NCI-H774 (cell line): ENCODE measurements at regions not wholly inside any gene's neighbourhood (a gene's known extent, or its start where the extent isn't known, plus 50 kb on each side); places are given as distances from the start of the nearest gene placed in this dataset.

Experiments used
- DNase-seq: peaks from one replicate; lab custom pipeline; 2025; lab: John Stamatoyannopoulos, UW

GRCh38 chr2:151156431-151156830, 105.2 kb downstream of the RBM43 start:
- DNase-seq, result no peak

GRCh38 chr2:151153601-151154000, 108.1 kb downstream of the RBM43 start:
- DNase-seq, result no peak

DNA sequence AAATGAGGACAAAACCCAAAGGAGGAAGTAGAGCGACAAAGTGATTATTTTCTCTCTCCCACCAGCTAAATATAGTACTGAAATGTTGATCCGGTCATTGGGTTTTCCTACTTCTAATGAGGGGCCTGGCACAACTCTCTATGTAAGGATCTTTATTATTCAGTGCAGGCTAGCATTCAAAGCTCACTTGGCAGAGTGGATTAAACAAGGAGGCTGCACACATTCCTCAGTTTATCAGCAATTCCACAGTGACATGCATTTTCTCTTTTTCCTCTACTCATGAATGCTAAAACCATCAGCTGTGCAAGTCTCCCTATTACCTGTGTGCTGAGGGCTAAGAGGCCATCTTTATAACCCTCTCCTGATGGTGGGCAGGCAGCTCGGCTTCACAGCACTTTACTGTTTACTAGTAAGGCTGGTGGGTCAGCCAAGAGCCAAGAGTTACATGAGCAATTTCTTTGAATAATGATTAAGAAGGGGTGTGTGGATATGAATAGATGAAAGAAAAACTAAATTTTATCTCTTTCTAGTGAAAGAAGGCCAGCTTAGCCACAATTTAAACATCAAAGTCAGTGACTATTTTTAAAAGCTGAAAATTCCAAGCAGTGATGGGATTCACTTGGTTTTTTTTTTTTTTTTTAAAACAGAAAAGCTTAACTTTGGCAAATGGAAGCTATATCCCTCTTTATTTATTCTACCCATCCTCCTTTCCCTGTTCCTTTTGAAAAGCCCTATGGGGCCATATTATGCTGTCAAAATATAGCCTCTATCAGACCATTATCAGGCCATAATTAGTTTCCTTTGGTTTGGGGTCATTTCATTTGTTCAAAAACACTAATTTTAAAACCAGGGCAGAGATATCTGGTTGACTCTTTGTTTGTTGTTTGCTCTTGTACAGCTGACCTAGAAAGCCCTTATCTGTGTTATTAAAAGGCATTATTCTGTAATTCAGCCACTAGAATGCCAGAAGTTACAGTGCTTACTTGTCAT, 111.0 kb downstream of the RBM43 start:
- no peak for DNase-seq

DNA sequence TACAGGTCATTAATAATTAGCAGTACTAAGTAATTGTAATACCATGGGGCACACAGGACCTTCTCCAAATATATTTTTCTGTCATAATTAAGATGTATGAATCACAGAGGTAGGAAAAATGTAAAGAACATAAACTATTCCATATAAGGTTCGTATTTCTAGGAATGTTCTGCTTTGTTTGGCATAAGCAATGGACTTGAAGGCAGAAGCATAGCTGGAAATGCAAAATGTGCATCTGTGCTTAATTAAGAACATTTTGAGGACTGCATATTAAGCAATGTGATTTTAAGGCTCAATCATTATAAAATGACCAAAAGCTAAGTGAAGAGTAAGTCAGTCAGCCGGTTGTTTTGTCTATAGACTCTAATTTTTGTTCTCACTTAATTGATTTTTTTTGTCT, 123.2 kb downstream of the RBM43 start:
- DNase-seq, result no peak

DNA sequence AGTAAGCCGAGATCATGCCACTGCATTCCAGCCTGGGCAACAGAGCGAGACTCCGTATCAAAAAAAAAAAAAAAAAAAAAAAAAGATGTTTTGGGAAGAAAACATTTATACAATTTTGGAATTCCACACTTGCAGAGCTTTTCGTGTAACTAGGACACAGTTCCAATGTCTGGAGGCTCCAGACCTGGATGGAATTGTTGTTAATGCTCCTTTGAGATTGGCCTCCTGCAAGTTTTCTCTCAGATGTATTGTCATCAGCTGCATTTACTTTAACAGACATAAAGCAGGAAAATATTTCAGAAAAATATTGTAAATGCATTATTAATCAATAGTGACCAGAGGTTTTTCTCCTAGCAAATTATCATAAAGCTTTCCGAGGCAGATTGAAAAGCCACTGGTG, 124.1 kb downstream of the RBM43 start:
- DNase-seq, result no peak

- no peak for DNase-seq
These were observed 141.7 kb downstream of the RBM43 start for GRCh38 chr2:151120011-151120410.

DNA sequence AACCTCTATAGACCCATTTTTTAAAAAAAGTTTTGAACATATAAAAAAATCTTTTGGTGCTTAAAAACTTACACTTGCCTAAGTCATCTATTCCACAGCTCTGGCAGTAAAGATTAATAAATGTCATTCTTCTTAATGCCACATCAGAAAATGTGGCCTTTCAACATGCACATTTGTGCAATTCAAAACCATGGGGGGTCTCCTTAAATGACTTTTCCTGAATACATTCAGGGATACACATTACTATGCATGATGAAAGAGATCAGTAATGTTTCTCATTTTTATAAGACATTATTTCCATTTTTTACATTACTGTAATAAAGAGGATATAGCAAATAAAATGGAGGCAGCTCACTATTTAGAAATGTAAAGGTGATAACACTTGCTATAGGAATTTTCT, 142.3 kb downstream of the RBM43 start:
- no peak for DNase-seq

- DNase-seq, result no peak
These were observed 143.4 kb downstream of the RBM43 start for GRCh38 chr2:151118269-151118668.

- DNase-seq, result no peak
These were observed 146.8 kb downstream of the RBM43 start for GRCh38 chr2:151114874-151115273.

DNA sequence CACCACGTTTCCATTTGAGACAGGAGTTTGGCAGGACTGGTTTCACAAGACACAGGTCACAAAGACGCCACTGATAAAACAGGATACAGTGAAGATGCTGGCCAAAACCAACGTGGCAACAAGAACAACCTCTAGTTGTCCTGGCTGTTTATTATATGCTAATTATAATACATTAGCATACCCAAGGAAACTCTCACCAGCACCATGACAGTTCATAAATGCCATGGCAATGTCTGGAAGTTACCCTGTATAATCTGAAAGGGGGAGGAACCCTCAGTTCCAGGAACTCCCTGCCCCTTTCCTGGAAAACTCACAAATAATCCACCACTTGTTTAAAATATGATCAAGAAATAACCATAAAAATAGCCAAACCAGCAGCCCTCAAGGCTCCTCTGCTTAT, 148.3 kb downstream of the RBM43 start:
- no peak for DNase-seq

GRCh38 chr2:151111599-151112278, 149.9 kb downstream of the RBM43 start:
- no peak for DNase-seq

DNA sequence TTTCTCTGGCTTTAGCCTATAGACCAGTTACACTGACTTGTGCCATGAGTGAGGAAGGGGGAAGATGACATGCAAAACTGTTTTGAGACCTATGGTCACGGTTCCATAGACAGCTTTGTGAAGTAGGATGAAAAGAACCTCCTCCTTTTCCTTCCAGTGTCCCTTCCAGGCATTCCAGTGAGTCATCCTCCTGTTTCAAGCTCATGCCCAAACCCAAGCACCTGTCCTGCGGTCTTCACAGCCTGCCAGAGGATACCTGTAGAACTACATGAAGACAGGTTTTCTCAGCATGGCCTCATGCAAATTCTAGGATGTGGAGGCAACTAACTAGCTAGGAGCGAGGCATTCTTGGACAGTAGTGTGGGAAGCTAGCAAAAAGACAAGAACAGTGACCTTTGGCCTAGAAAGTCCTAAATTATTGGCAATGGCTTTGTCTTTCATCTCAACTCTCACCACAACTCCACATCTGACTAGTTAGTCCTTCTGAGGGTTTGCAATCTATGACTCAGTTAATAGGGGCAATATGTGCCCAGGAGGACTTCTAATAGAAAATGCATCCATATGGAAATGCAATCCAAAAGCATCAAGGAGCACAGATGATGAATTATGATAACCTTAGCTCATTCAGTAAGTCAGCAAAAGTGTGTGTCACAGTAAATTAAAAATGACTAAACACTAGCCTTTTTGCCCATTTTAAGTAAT, 154.7 kb downstream of the RBM43 start:
- no peak for DNase-seq

DNA sequence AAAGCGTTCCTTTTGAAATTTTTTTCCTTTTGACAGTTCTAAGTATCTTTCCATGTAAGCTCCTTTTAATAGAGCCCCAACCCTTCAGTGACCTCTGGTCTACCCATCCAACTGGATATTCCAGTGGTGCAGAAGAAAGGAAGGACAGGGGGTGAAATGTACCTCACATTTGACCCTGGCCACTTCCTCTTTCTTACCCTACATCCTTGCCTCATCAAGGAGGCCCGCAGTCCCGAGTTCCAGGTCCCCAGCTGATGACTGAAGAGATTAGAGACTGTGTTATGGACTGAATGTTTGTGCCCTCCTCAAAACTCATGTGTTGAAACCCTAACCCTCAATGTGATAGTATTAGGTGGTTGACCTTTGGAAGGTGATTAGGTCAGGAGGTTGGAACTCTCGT, 158.1 kb downstream of the RBM43 start:
- no peak for DNase-seq

- DNase-seq, result no peak
These were observed 159.4 kb downstream of the RBM43 start for GRCh38 chr2:151102226-151102625.

DNA sequence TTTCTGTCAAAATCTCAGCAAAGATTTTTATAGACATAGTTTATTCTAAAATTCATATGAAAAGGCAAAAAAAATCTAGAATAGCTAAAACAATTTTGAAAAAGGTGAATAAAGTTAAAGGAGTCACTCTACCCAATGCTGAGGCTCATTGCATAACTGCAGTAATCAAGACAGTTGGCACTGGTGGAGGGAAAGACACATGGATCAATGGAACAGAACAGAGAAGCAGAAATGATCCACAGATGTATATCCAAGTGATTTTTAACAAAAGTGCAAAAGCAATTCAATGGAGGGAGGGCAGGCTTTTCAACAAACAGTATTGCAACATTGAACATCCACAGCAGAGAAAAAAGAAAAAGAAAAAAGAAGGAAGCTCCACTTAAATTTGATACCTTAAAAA, 162.8 kb downstream of the RBM43 start:
- no peak for DNase-seq

DNA sequence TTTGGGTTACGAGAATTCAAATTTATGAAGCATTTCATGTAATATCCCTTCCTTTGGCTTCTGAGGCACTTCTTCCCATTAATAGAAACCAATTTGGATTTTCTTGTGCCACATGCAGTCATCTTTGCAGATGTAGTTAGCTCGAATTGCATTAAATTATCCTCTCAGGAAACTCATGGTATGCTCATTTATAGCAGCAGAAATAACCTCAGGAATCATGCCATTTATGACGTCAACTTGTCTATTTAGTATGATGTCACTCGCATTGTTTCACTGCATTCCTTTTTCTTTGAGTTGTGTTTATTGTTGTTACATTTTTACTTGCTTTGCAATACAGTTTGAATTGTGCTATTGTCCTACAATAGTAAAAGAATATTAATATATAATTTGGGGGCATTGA, 163.8 kb downstream of the RBM43 start:
- DNase-seq, result no peak

DNA sequence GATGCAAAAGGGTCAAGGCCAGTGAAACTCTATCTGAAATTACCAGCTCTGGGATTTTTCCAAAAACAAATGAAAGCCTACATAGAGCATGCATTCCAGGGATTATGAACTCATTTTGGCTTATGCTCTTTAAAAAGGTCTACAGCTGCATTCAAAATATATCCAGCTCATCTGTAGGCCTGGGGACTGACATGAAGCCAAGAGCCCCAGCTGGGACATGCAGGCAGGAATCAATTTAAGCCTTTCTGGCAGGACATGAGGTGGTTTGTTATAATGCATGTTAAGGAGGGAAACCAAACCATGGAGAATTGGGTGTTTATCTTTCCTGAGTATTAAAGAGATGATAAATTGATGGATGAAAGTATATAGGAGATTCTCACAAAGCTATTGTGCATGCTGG, 164.5 kb downstream of the RBM43 start:
- no peak for DNase-seq

- no peak for DNase-seq
These were observed 165.4 kb downstream of the RBM43 start for GRCh38 chr2:151096235-151096634.

GRCh38 chr2:151095463-151095862, 166.2 kb downstream of the RBM43 start:
- DNase-seq, result no peak

GRCh38 chr2:151091583-151091982, 170.1 kb downstream of the RBM43 start:
- DNase-seq, result no peak

DNA sequence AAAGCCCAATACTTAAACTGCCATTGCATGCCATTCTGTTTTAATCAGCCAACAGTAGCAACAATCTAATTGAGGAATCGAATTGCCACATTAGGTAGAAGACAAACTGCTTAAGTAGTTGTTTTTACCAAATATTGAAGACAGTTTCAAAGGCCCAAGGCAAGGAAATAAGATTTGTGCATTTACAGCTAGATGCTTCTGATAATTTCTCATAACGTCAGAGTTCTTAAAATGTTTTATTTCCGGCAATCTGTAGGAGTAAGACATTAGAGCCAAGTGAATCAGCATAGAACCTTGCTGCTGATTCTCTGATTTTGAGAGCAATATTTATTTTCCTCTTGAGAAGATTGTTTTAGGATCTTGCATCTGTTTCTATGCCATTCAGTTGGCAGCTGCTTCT, 174.3 kb downstream of the RBM43 start:
- no peak for DNase-seq

DNA sequence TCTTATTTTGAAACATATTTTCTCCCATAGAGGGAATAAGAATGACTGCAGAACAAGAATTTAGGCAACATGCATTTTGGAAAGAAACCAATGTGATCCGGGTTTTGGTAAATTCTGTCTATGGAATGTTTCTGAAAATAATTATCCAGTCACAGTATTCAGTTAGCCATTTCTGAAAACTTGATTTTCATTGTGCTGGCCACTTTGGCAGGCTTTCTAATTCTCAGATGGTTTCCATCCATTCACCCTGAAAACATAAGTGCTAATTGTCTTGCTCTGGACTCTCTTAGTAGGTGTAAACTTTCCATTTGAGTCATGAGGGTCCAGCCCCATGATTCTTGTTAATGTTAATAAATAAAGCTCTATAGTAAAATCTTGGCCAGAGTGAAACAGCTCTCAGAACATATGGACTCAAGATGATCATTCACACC, 176.5 kb downstream of the RBM43 start:
- DNase-seq, result no peak
